ENCODE measurements at regions not wholly inside any gene's neighbourhood (a gene's known extent, or its start where the extent isn't known, plus 50 kb on each side); places are given as distances from the start of the nearest gene placed in this dataset.

GRCh38 chr22:27676545-27677213 lies 124.9 kb downstream of the MN1 start:
- CTCF ChIA-PET, result interaction anchor here (0.7 kb wide), 1 partner anchor 12 kb away, joined by 4 read pairs; no protein-coding TSS in a partner anchor
- no peak for DNase-seq (ENCODE audit: unreplicated experiment)
- Mint-ChIP-seq H3K27me3 (ENCODE audit: insufficient read depth, unreplicated experiment) (no peaks in the 10 kb centered on the region), H3K4me1 (ENCODE audit: insufficient read depth, unreplicated experiment) (no peaks in the 10 kb centered on the region), H3K27ac (ENCODE audit: low read depth, unreplicated experiment) (no peak overlapping the region), H3K4me3 (ENCODE audit: unreplicated experiment) (no peak overlapping the region), H3K9me3 (ENCODE audit: unreplicated experiment) (no peaks in the 10 kb centered on the region), H3K36me3 (ENCODE audit: insufficient read depth, unreplicated experiment) (no peaks in the 10 kb centered on the region)
- intact Hi-C loops (cut with micrococcal nuclease), result no loop called here
- TF ChIP-seq CTCF (IDR thresholded peaks at IDR 0.05; ENCODE audit: unreplicated experiment), result no peak
- POLR2A ChIA-PET, result no interaction called here
- no TSS peak for BruUV-seq (replicated peaks)

- BruUV-seq (replicated peaks), result no TSS peak
These were observed 123.6 kb downstream of the MN1 start for GRCh38 chr22:27677905-27678458.

DNA sequence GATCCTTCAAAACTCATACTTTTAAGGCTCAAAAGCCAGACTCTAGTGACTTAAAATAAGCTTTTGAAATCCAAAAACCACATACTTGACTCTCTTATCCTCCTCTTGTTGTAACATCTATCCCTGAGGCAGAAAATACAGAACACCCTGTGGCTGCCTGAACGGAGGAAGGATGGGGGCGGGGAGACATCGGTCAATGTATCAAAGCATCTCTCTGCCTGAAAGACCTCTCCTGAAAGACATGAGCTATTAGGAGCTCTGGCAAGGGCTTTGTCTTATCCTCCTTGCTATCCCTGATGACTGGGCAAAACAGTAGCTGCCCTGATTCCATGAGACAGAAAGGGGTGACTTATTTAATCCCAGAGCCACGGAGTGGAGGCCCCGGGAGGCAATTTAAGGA lies 122.4 kb downstream of the MN1 start:
- Mint-ChIP-seq H3K4me3 (ENCODE audit: unreplicated experiment) (no peak overlapping the region), H3K4me1 (ENCODE audit: insufficient read depth, unreplicated experiment) (no peaks in the 10 kb centered on the region), H3K36me3 (ENCODE audit: insufficient read depth, unreplicated experiment) (no peaks in the 10 kb centered on the region), H3K27ac (ENCODE audit: low read depth, unreplicated experiment) (no peak overlapping the region), H3K9me3 (ENCODE audit: unreplicated experiment) (no peaks in the 10 kb centered on the region), H3K27me3 (ENCODE audit: insufficient read depth, unreplicated experiment) (no peaks in the 10 kb centered on the region)
- ChIA-PET CTCF (interaction anchor here (0.6 kb wide), 1 partner anchor 188 kb away, joined by 4 read pairs; no protein-coding TSS in a partner anchor), POLR2A (interaction anchor here (0.8 kb wide), 1 partner anchor 1144 kb away, joined by 3 read pairs; no protein-coding TSS in a partner anchor)
- no peak for DNase-seq (ENCODE audit: unreplicated experiment)
- intact Hi-C loops (cut with micrococcal nuclease), result no loop called here
- TF ChIP-seq CTCF (IDR thresholded peaks at IDR 0.05; ENCODE audit: unreplicated experiment), result no peak
- no TSS peak for BruUV-seq (replicated peaks)

More at GRCh38 chr22:27677905-27678458, 123.6 kb downstream of the MN1 start:
- POLR2A ChIA-PET, result no interaction called here
- Mint-ChIP-seq H3K9me3 (ENCODE audit: unreplicated experiment) (no peaks in the 10 kb centered on the region), H3K4me3 (ENCODE audit: unreplicated experiment) (no peak overlapping the region), H3K27ac (ENCODE audit: low read depth, unreplicated experiment) (no peak overlapping the region), H3K36me3 (ENCODE audit: insufficient read depth, unreplicated experiment) (no peaks in the 10 kb centered on the region), H3K4me1 (ENCODE audit: insufficient read depth, unreplicated experiment) (no peaks in the 10 kb centered on the region), H3K27me3 (ENCODE audit: insufficient read depth, unreplicated experiment) (no peaks in the 10 kb centered on the region)
- intact Hi-C loops (cut with micrococcal nuclease), result no loop called here
- DNase-seq (ENCODE audit: unreplicated experiment), result no peak
- CTCF ChIA-PET, result no interaction called here
- TF ChIP-seq CTCF (IDR thresholded peaks at IDR 0.05; ENCODE audit: unreplicated experiment), result no peak

DNA sequence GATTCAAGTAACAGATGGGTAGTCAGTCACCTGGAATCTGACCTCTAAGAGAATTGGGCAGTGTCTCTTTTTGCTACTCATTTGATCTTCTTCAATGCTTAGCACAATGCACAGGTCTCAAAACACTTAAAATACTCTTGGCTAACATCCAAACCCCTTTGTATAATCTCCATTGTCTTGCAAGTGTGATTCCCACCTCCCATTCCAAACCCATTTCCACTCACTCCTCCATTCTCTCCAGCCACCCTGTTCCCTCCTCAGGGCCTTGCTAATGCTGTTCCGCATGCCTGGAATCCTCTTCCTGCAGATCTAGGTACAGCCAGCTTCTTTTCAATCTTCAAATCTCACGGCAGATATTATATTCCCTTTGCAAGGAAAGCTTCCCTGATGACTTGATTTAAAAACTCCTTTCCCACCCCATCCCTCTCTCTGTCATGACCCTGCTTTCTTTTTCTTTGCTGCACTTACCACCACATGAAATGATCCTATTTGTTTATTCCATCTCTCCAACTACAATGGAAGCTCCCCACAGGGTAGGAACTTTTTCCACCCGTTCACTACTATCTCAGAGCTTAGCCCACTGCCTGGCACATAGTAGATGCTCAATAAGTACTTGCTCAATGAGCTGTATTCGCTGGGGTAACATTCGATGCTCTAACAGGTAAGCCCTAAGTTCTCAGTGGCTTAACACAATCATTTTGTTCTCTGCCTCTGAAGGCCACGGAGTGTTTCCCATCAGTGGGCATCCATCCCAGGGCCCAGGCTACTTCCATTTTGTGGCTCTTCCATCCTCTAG lies 121.7 kb downstream of the MN1 start:
- Mint-ChIP-seq H3K4me1 (ENCODE audit: insufficient read depth, unreplicated experiment) (no peaks in the 10 kb centered on the region), H3K27me3 (ENCODE audit: insufficient read depth, unreplicated experiment) (no peaks in the 10 kb centered on the region), H3K36me3 (ENCODE audit: insufficient read depth, unreplicated experiment) (no peaks in the 10 kb centered on the region), H3K9me3 (ENCODE audit: unreplicated experiment) (no peaks in the 10 kb centered on the region), H3K27ac (ENCODE audit: low read depth, unreplicated experiment) (no peak overlapping the region), H3K4me3 (ENCODE audit: unreplicated experiment) (no peak overlapping the region)
- ChIA-PET CTCF (no interaction called here), POLR2A (interaction anchor here (0.8 kb wide), 1 partner anchor 1145 kb away, joined by 3 read pairs; no protein-coding TSS in a partner anchor)
- intact Hi-C loops (cut with micrococcal nuclease), result no loop called here
- no TSS peak for BruUV-seq (replicated peaks)
- no peak for TF ChIP-seq CTCF (IDR thresholded peaks at IDR 0.05; ENCODE audit: unreplicated experiment)
- DNase-seq (ENCODE audit: unreplicated experiment), result no peak
